Spleen (tissue), 11 donors: ENCODE measurements at regions not wholly inside any gene's neighbourhood (a gene's known extent, or its start where the extent isn't known, plus 50 kb on each side); places are given as distances from the start of the nearest gene placed in this dataset.

Experiments used
- DNase-seq: peaks from one replicate; pipeline ENCODE4 v3.0.0-alpha.2; 2020
- H3K27ac ChIP-seq, 8 donors: fragments of 200-600 bp; sonication (generic) in 7 of 8; 1 replicate in 4 of 8; 2 replicates in 4 of 8; pipeline versions ENCODE4 v1.5.0 to v1.8.0; 2016 to 2021; ENCODE audit warnings: inconsistent platforms in 4 of 8, mild to moderate bottlenecking in 4 of 8, moderate library complexity in 1 of 8
- H3K27me3 ChIP-seq, 7 donors: fragments of 200-600 bp; sonication (generic) in 6 of 7; replicated peaks in 1 of 7; 1 replicate in 4 of 7; 2 replicates in 3 of 7; pipeline versions ENCODE4 v1.5.0 to v1.8.0; 2016 to 2021; ENCODE audit warnings: inconsistent platforms in 3 of 7, mild to moderate bottlenecking in 1 of 7
- H3K36me3 ChIP-seq, 6 donors: fragments of 200-600 bp; sonication (generic) in 5 of 6; 1 replicate in 4 of 6; 2 replicates in 2 of 6; pipeline versions ENCODE4 v1.5.0 to v1.8.0; 2016 to 2021; ENCODE audit warnings: inconsistent platforms in 2 of 6
- H3K4me1 ChIP-seq, 6 donors: fragments of 200-600 bp; sonication (generic) in 5 of 6; 1 replicate in 3 of 6; 2 replicates in 3 of 6; pipeline versions ENCODE4 v1.5.0 to v1.8.0; 2016 to 2021; ENCODE audit warnings: inconsistent platforms in 3 of 6
- H3K4me3 ChIP-seq, 8 donors: fragments of 200-600 bp; sonication (generic) in 7 of 8; 1 replicate in 4 of 8; 2 replicates in 4 of 8; pipeline versions ENCODE4 v1.5.0 to v1.8.0; 2016 to 2021; ENCODE audit warnings: inconsistent platforms in 4 of 8, mild to moderate bottlenecking in 4 of 8, moderate library complexity in 2 of 8
- H3K9me3 ChIP-seq, 8 donors: fragments of 200-600 bp; sonication (generic) in 7 of 8; 1 replicate in 4 of 8; 2 replicates in 4 of 8; pipeline versions ENCODE4 v1.5.0 to v1.8.0; 2016 to 2021; ENCODE audit warnings: inconsistent platforms in 4 of 8
- CTCF ChIP-seq, 11 experiments: fragments of 200-600 bp in 7 of 11; fragments of 450-650 bp in 4 of 11; sonication (generic) in 4 of 11; IDR thresholded peaks in 8 of 11; conservative IDR thresholded peaks in 3 of 11; 1 replicate in 7 of 11; 2 replicates in 4 of 11; pipeline versions ENCODE4 v1.4.0 to v1.8.0; 2016 to 2021; ENCODE audit warnings: antibody characterized with exemption in 11 of 11, inconsistent platforms in 4 of 11, mild to moderate bottlenecking in 1 of 11
- POLR2A ChIP-seq, 3 donors: fragments of 450-650 bp; IDR thresholded peaks; one replicate each; pipeline ENCODE4 v1.5.1; 2017; ENCODE audit warnings: antibody characterized with exemption in 3 of 3, mild to moderate bottlenecking in 1 of 3
- POLR2AphosphoS5 ChIP-seq, 3 donors: sonication (generic); formaldehyde crosslinking; IDR thresholded peaks; one replicate each; pipeline ENCODE4 v1.5.1; 2017; ENCODE audit warnings: antibody characterized with exemption in 3 of 3
- WGBS, 5 donors: extraction: QIAGEN DNeasy Blood & Tissue Kit in 3 of 5; methylation state at CpG; one replicate each; pipeline versions ENCODE4 v1.1.5 to v1.1.7; 2013 to 2018; 5-methylcytosine and 5-hydroxymethylcytosine counted together
- intact Hi-C: fragments of 100-400 bp; cut with DNase I; formaldehyde crosslinking; loops from one replicate; pipeline ENCODE4 v1.15.0; 2023; ENCODE audit warnings: low total_unique reads
- donor health status: healthy with polysubstance abuse.
- donor health status: DM: no; HTN: no; CAD: no; lungs with moderate emphysema.
- donor health status: DM: no; HTN: no; CAD: no.
- donor health status: Bipolar disorder and iron deficiency.
- donor health status: healthy.
- donor health status: DM: no; HTN: no; CAD: no.
- donor health status: DM: yes; HTN: yes; CAD: no.

- WGBS, 5 donors = 84 to 91% (median 89%) methylated on average over 17 of the region's 17 CpGs
- H3K4me1 ChIP-seq = peaks cover 0 to 6% (median 4%) of the 10 kb centered on the region in 6 donors
- DNase-seq = no peak
- intact Hi-C loops = no loop called here
- TF ChIP-seq CTCF (IDR thresholded peaks at IDR 0.05 in 8 of 11, conservative IDR thresholded peaks at IDR 0.05 in 3 of 11) (no peak), POLR2AphosphoS5 (IDR thresholded peaks at IDR 0.05) (no peak), POLR2A (IDR thresholded peaks at IDR 0.05) (no peak)
- no peaks in the 10 kb centered on the region for H3K36me3 ChIP-seq
- H3K27me3 ChIP-seq = no peaks in the 10 kb centered on the region
- H3K4me3 ChIP-seq = no peak overlapping the region
- H3K27ac ChIP-seq = no peak overlapping the region
- H3K9me3 ChIP-seq = no peaks in the 10 kb centered on the region
Measured at GRCh38 chr1:42041031-42041430, 112.2 kb upstream of the GUCA2B start.

- TF ChIP-seq POLR2AphosphoS5 (IDR thresholded peaks at IDR 0.05) (no peak), POLR2A (IDR thresholded peaks at IDR 0.05) (no peak), CTCF (IDR thresholded peaks at IDR 0.05 in 8 of 11, conservative IDR thresholded peaks at IDR 0.05 in 3 of 11) (no peak)
- Histone ChIP-seq H3K36me3 (no peaks in the 10 kb centered on the region), H3K27me3 (no peaks in the 10 kb centered on the region), H3K4me3 (no peak overlapping the region), H3K27ac (no peak overlapping the region), H3K9me3 (no peaks in the 10 kb centered on the region), H3K4me1 (peaks cover 0 to 9% (median 6%) of the 10 kb centered on the region in 6 donors)
- no peak for DNase-seq
- WGBS, 5 donors = 93 to 95% (median 94%) methylated on average over 13 to 14 of the region's 14 CpGs
- intact Hi-C loops = no loop called here
Measured at GRCh38 chr1:42040159-42040558, 113.1 kb upstream of the GUCA2B start.

GRCh38 chr1:42038261-42038660 is 114.9 kb upstream of the GUCA2B start:
- H3K27ac ChIP-seq = no peak overlapping the region
- intact Hi-C loops = loop anchor here (10.0 kb wide), 1 partner anchor 463 kb away; no protein-coding TSS in a partner anchor
- peaks cover 7 to 25% (median 19%) of the 10 kb centered on the region in 6 donors for H3K4me1 ChIP-seq
- no peaks in the 10 kb centered on the region for H3K36me3 ChIP-seq
- WGBS, 5 donors = 82 to 92% (median 89%) methylated on average over 4 of the region's 4 CpGs
- TF ChIP-seq CTCF (IDR thresholded peaks at IDR 0.05 in 8 of 11, conservative IDR thresholded peaks at IDR 0.05 in 3 of 11) = no peak
- no peak for TF ChIP-seq POLR2A (IDR thresholded peaks at IDR 0.05)
- no peak for TF ChIP-seq POLR2AphosphoS5 (IDR thresholded peaks at IDR 0.05)
- no peaks in the 10 kb centered on the region for H3K27me3 ChIP-seq
- H3K4me3 ChIP-seq = no peak overlapping the region
- no peak for DNase-seq
- no peaks in the 10 kb centered on the region for H3K9me3 ChIP-seq

- H3K4me3 ChIP-seq = no peak overlapping the region
- DNase-seq = no peak
- no peaks in the 10 kb centered on the region for H3K9me3 ChIP-seq
- H3K27ac ChIP-seq = no peak overlapping the region
- no peaks in the 10 kb centered on the region for H3K36me3 ChIP-seq
- H3K4me1 ChIP-seq = peaks cover 7 to 25% (median 19%) of the 10 kb centered on the region in 6 donors
- TF ChIP-seq POLR2AphosphoS5 (IDR thresholded peaks at IDR 0.05) = no peak
- intact Hi-C loops = loop anchor here (10.0 kb wide), 1 partner anchor 463 kb away; no protein-coding TSS in a partner anchor
- WGBS, 5 donors = 64 to 78% (median 70%) methylated on average over 3 of the region's 3 CpGs
- H3K27me3 ChIP-seq = no peaks in the 10 kb centered on the region
Measured at GRCh38 chr1:42037586-42037985, 115.6 kb upstream of the GUCA2B start.

- no peak overlapping the region for H3K27ac ChIP-seq
- no peaks in the 10 kb centered on the region for H3K36me3 ChIP-seq
- no peak overlapping the region for H3K4me3 ChIP-seq
- no peaks in the 10 kb centered on the region for H3K9me3 ChIP-seq
- H3K27me3 ChIP-seq = no peaks in the 10 kb centered on the region
- H3K4me1 ChIP-seq = peaks cover 7 to 25% (median 19%) of the 10 kb centered on the region in 6 donors
- intact Hi-C loops = loop anchor here (10.0 kb wide), 1 partner anchor 462 kb away; no protein-coding TSS in a partner anchor
- DNase-seq = no peak
- TF ChIP-seq CTCF (IDR thresholded peaks at IDR 0.05 in 8 of 11, conservative IDR thresholded peaks at IDR 0.05 in 3 of 11) (no peak), POLR2A (IDR thresholded peaks at IDR 0.05) (no peak), POLR2AphosphoS5 (IDR thresholded peaks at IDR 0.05) (no peak)
- WGBS, 5 donors = 45 to 71% (median 61%) methylated on average over 1 of the region's 1 CpG
Measured at GRCh38 chr1:42037161-42037560, 116.0 kb upstream of the GUCA2B start.
